GF-D8 (cell line): ENCODE measurements at regions not wholly inside any gene's neighbourhood (a gene's known extent, or its start where the extent isn't known, plus 50 kb on each side); places are given as distances from the start of the nearest gene placed in this dataset.
"Not testable (repeated sequence)": the region's sequence is repeated elsewhere in the genome, so short reads cannot be mapped to it uniquely, and the experiment has no call there.

Source experiments
- DNase-seq: peaks from one replicate; lab custom pipeline; 2025; lab: John Stamatoyannopoulos, UW

GRCh38 chr6:113758826-113759574 is 98.1 kb upstream of the MARCKS start:
- no peak for DNase-seq

- no peak for DNase-seq
Measured at GRCh38 chr6:113762641-113763040, 94.5 kb upstream of the MARCKS start.

- no peak for DNase-seq
Measured at GRCh38 chr6:113763311-113763766, 93.8 kb upstream of the MARCKS start.

- DNase-seq, result no peak
Measured at GRCh38 chr6:113763876-113764275, 93.3 kb upstream of the MARCKS start.

GRCh38 chr6:113765909-113766308 is 91.2 kb upstream of the MARCKS start:
- no peak for DNase-seq

GRCh38 chr6:113767985-113768384 is 89.2 kb upstream of the MARCKS start:
- no peak for DNase-seq

GRCh38 chr6:113772961-113773360 is 84.2 kb upstream of the MARCKS start:
- no peak for DNase-seq

- no peak for DNase-seq
Measured at GRCh38 chr6:113774127-113774825, 82.9 kb upstream of the MARCKS start.

GRCh38 chr6:113776998-113777397 is 80.1 kb upstream of the MARCKS start:
- no peak for DNase-seq

GRCh38 chr6:113777601-113778000 is 79.5 kb upstream of the MARCKS start:
- DNase-seq, result no peak

- no peak for DNase-seq
Measured at GRCh38 chr6:113779656-113780055, 77.5 kb upstream of the MARCKS start.

- DNase-seq, result no peak
Measured at GRCh38 chr6:113782636-113783035, 74.5 kb upstream of the MARCKS start.

- DNase-seq, result no peak
Measured at GRCh38 chr6:113786168-113786567, 71.0 kb upstream of the MARCKS start.

- DNase-seq, result no peak
Measured at GRCh38 chr6:113788586-113788985, 68.6 kb upstream of the MARCKS start.

GRCh38 chr6:113791225-113791624 is 65.9 kb upstream of the MARCKS start:
- DNase-seq, result not testable (repeated sequence)

- DNase-seq, result not testable (repeated sequence)
Measured at GRCh38 chr6:113795371-113795770, 61.8 kb upstream of the MARCKS start.

- no peak for DNase-seq
Measured at GRCh38 chr6:113796038-113796437, 61.1 kb upstream of the MARCKS start.

- DNase-seq, result no peak
Measured at GRCh38 chr6:113802779-113803178, 54.4 kb upstream of the MARCKS start.

GRCh38 chr6:113805173-113805790 is 51.9 kb upstream of the MARCKS start:
- DNase-seq, result no peak

- DNase-seq, result no peak
Measured at GRCh38 chr6:113805811-113806495, 51.2 kb upstream of the MARCKS start.
